GM23248 (cell line): ENCODE measurements at regions not wholly inside any gene's neighbourhood (a gene's known extent, or its start where the extent isn't known, plus 50 kb on each side); places are given as distances from the start of the nearest gene placed in this dataset.

Experiments
- DNase-seq: peaks from one replicate; pipeline ENCODE4 v3.0.0-alpha.2; 2015
- H2AFZ ChIP-seq: fragments of 200-600 bp; sonication (generic); 2 replicates; pipeline ENCODE4 v1.6.1; 2016; ENCODE audit warnings: antibody characterized with exemption
- H3F3A ChIP-seq: fragments of 200-600 bp; sonication (generic); 2 replicates; pipeline ENCODE4 v1.6.1; 2016; ENCODE audit warnings: mild to moderate bottlenecking, antibody characterized with exemption, mixed run types; ENCODE audit not compliant: insufficient read depth
- H3K27ac ChIP-seq: fragments of 200-600 bp; sonication (generic); 2 replicates; pipeline ENCODE4 v1.5.1; 2016; ENCODE audit warnings: mild to moderate bottlenecking
- H3K27me3 ChIP-seq: fragments of 200-600 bp; sonication (generic); replicated peaks from 2 replicates; pipeline ENCODE4 v1.6.1; 2016; ENCODE audit warnings: mild to moderate bottlenecking; ENCODE audit not compliant: insufficient read depth
- H3K36me3 ChIP-seq: fragments of 200-600 bp; sonication (generic); 2 replicates; pipeline ENCODE4 v1.6.1; 2016; ENCODE audit warnings: low read depth, mild to moderate bottlenecking
- H3K4me1 ChIP-seq: fragments of 200-600 bp; sonication (generic); 2 replicates; pipeline ENCODE4 v1.6.1; 2016; ENCODE audit warnings: mild to moderate bottlenecking; ENCODE audit not compliant: insufficient read depth
- H3K4me2 ChIP-seq: fragments of 200-600 bp; sonication (generic); one replicate; pipeline ENCODE4 v1.6.1; 2016; ENCODE audit warnings: mild to moderate bottlenecking; ENCODE audit not compliant: unreplicated experiment
- H3K4me3 ChIP-seq: fragments of 200-600 bp; sonication (generic); 2 replicates; pipeline ENCODE4 v1.5.1; 2016; ENCODE audit warnings: mild to moderate bottlenecking
- H3K79me2 ChIP-seq: fragments of 200-600 bp; sonication (generic); 2 replicates; pipeline ENCODE4 v1.6.1; 2016; ENCODE audit warnings: mild to moderate bottlenecking; ENCODE audit not compliant: insufficient read depth
- H3K9ac ChIP-seq: fragments of 200-600 bp; sonication (generic); 2 replicates; pipeline ENCODE4 v1.6.1; 2016; ENCODE audit warnings: mild to moderate bottlenecking
- H3K9me2 ChIP-seq: fragments of 200-600 bp; sonication (generic); 2 replicates; pipeline ENCODE4 v1.6.1; 2016; ENCODE audit warnings: mixed run types, mild to moderate bottlenecking, moderate library complexity; ENCODE audit not compliant: insufficient read depth
- H3K9me3 ChIP-seq: fragments of 200-600 bp; sonication (generic); one replicate; pipeline ENCODE4 v1.6.1; 2017; ENCODE audit warnings: low read depth
- H4K20me1 ChIP-seq: fragments of 200-600 bp; sonication (generic); 2 replicates; pipeline ENCODE4 v1.6.0; 2016; ENCODE audit not compliant: insufficient read depth
- EZH2 ChIP-seq: fragments of 200-600 bp; sonication (generic); IDR thresholded peaks from 2 replicates; pipeline ENCODE4 v1.6.1; 2018; ENCODE audit warnings: antibody characterized with exemption, mild to moderate bottlenecking; ENCODE audit not compliant: insufficient read depth, poor library complexity, severe bottlenecking
- EZH2phosphoT487 ChIP-seq: fragments of 200-600 bp; sonication (generic); IDR thresholded peaks from 2 replicates; pipeline ENCODE4 v1.6.1; 2018; ENCODE audit warnings: antibody characterized with exemption, moderate library complexity, mild to moderate bottlenecking, low read depth; ENCODE audit not compliant: insufficient read depth
- WGBS, 2 experiments: methylation state at CpG; one replicate each; pipeline ENCODE4 v1.1.6; 2015 to 2017; ENCODE audit warnings: low lambda C conversion rate in 2 of 2, low coverage in 1 of 2; ENCODE audit errors: missing lambda C conversion rate in 2 of 2; 5-methylcytosine and 5-hydroxymethylcytosine counted together
- in situ Hi-C: fragments of 300-500 bp; cut with MboI; formaldehyde crosslinking; loops from 2 replicates; pipeline ENCODE4 v1.15.0; 2020

GRCh38 chr2:237016121-237016915, 69.4 kb upstream of the COPS8 start:
- no peak overlapping the region for H2AFZ ChIP-seq
- H3K27me3 ChIP-seq = no peaks in the 10 kb centered on the region; the same call in 1 of the 2 replicates
- no peak overlapping the region for H3K4me3 ChIP-seq
- in situ Hi-C loops = no loop called here
- TF ChIP-seq EZH2 (no peak), EZH2phosphoT487 (no peak)
- DNase-seq = no peak
- no peaks in the 10 kb centered on the region for H3K9me3 ChIP-seq
- H4K20me1 ChIP-seq = no peaks in the 10 kb centered on the region
- H3K4me1 ChIP-seq = no peaks in the 10 kb centered on the region
- H3K36me3 ChIP-seq = no peaks in the 10 kb centered on the region
- no peak overlapping the region for H3K4me2 ChIP-seq
- H3F3A ChIP-seq = no peaks in the 10 kb centered on the region
- WGBS, 2 experiments = 81 to 82% methylated on average over 10 of the region's 10 CpGs
- H3K9ac ChIP-seq = no peak overlapping the region
- H3K79me2 ChIP-seq = no peaks in the 10 kb centered on the region
- no peak overlapping the region for H3K27ac ChIP-seq
- no peaks in the 10 kb centered on the region for H3K9me2 ChIP-seq

GRCh38 chr2:237020090-237020489, 65.6 kb upstream of the COPS8 start:
- 23 to 28% methylated on average over 2 of the region's 2 CpGs for WGBS, 2 experiments
- Histone ChIP-seq H3K36me3 (no peaks in the 10 kb centered on the region), H3K9me3 (no peaks in the 10 kb centered on the region), H3K27me3 (no peaks in the 10 kb centered on the region; the same call in 1 of the 2 replicates), H3K79me2 (no peaks in the 10 kb centered on the region), H3K4me2 (no peak overlapping the region), H3K9ac (no peak overlapping the region), H2AFZ (no peak overlapping the region), H3K27ac (no peak overlapping the region), H4K20me1 (no peaks in the 10 kb centered on the region), H3K4me3 (no peak overlapping the region), H3F3A (no peaks in the 10 kb centered on the region), H3K9me2 (no peaks in the 10 kb centered on the region), H3K4me1 (no peaks in the 10 kb centered on the region; the same call in 1 of the 2 replicates)
- DNase-seq = no peak
- in situ Hi-C loops = no loop called here
- no peak for TF ChIP-seq EZH2
- TF ChIP-seq EZH2phosphoT487 = no peak

GRCh38 chr2:237022533-237022932, 63.2 kb upstream of the COPS8 start:
- Histone ChIP-seq H3K4me3 (no peak overlapping the region), H3K4me1 (peaks cover 10% of the 10 kb centered on the region), H3K27ac (no peak overlapping the region), H3K4me2 (no peak overlapping the region), H4K20me1 (no peaks in the 10 kb centered on the region), H3F3A (no peaks in the 10 kb centered on the region), H3K9me2 (no peaks in the 10 kb centered on the region), H3K27me3 (no peaks in the 10 kb centered on the region), H3K9ac (no peak overlapping the region), H3K36me3 (no peaks in the 10 kb centered on the region), H3K9me3 (no peaks in the 10 kb centered on the region), H2AFZ (no peak overlapping the region), H3K79me2 (no peaks in the 10 kb centered on the region)
- TF ChIP-seq EZH2 (no peak), EZH2phosphoT487 (no peak)
- in situ Hi-C loops = no loop called here
- 97% methylated on average over 8 of the region's 8 CpGs for WGBS, 2 experiments
- DNase-seq = no peak

DNA sequence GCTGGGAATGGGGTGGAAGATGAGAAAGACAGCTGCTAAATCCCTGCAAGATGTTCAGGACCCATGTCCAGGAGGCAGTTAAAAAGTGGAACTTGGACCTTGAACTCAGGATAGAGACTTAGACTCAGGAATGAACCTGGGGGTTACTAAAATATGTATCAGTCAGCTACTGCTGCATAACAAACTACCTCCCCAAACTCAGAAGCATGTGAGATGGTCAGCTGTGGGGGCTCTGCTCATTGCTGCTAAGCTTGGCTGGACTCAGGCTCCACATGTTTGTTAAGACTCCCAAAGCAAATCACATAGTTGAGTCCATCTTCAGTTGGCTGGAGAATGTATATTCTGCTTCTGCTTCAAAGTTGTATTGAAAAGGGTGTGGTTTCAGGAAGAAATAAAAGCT, 61.4 kb upstream of the COPS8 start:
- Histone ChIP-seq H3K9ac (no peak overlapping the region), H4K20me1 (no peaks in the 10 kb centered on the region), H3K36me3 (no peaks in the 10 kb centered on the region), H3K27me3 (no peaks in the 10 kb centered on the region), H3K9me3 (no peaks in the 10 kb centered on the region), H3K27ac (no peak overlapping the region), H3K9me2 (no peaks in the 10 kb centered on the region), H3K4me3 (no peak overlapping the region), H3K79me2 (no peaks in the 10 kb centered on the region), H3K4me1 (peaks cover 10% of the 10 kb centered on the region), H3F3A (no peaks in the 10 kb centered on the region), H2AFZ (no peak overlapping the region), H3K4me2 (no peak overlapping the region)
- no peak for DNase-seq
- no peak for TF ChIP-seq EZH2phosphoT487
- no peak for TF ChIP-seq EZH2
- in situ Hi-C loops = no loop called here
